GM12878 (cell line): ENCODE measurements at regions not wholly inside any gene's neighbourhood (a gene's known extent, or its start where the extent isn't known, plus 50 kb on each side); places are given as distances from the start of the nearest gene placed in this dataset.

Source experiments
- ATAC-seq: fragments of 200-7000 bp; cut with Tn5 transposase; 3 replicates; pipeline ENCODE4 v1.9.1; 2020; ENCODE audit warnings: mild to moderate bottlenecking, moderate library complexity
- BruUV-seq: library from RNA; stranded (reverse); fragments of 400-500 nt; replicated peaks from 2 replicates; lab custom pipeline; 2021; lab: Mats Ljungman, UMichigan
- CTCF ChIA-PET: fragments of 300-600 bp; sonication (Branson Sonifier 250); formaldehyde crosslinking; extraction: SDS; loops from one replicate; lab custom pipeline; 2021; ENCODE audit warnings: inconsistent platforms; lab: Yijun Ruan, JAX
- POLR2A ChIA-PET: fragments of 350-600 bp; formaldehyde crosslinking; extraction: SDS; loops from one replicate; lab custom pipeline; 2021; ENCODE audit warnings: inconsistent platforms; lab: Charles Lee
- RAD21 ChIA-PET: fragments of 300-600 bp; sonication (Branson Sonifier 250); formaldehyde crosslinking; loops from one replicate; lab custom pipeline; 2023; ENCODE audit warnings: antibody characterized with exemption; ENCODE audit not compliant: unreplicated experiment; lab: Charles Lee
- SMC1A ChIA-PET: fragments of 300-600 bp; sonication (Branson Sonifier 250); formaldehyde crosslinking; loops from one replicate; lab custom pipeline; 2023; ENCODE audit not compliant: unreplicated experiment, uncharacterized antibody; lab: Charles Lee
- DNase-seq: peaks from one replicate; pipeline ENCODE4 v3.0.0-alpha.2; 2011; ENCODE audit warnings: low read depth, low spot score
- FAIRE-seq: peaks from 3 replicates; lab custom pipeline; 2011; peaks lifted over from hg19 to GRCh38; lab: Jason Lieb, UNC
- H2AFZ ChIP-seq: 2 replicates; pipeline ENCODE4 v1.6.0; 2011; ENCODE audit warnings: low read depth, low read length, control low read depth; ENCODE audit not compliant: control insufficient read depth
- H3K27ac ChIP-seq: 2 replicates; pipeline ENCODE4 v1.5.1; 2011; ENCODE audit warnings: control low read depth; ENCODE audit not compliant: control insufficient read depth, insufficient read depth
- H3K27me3 ChIP-seq, 2 experiments: replicated peaks in 1 of 2; 2 replicates each; pipeline versions ENCODE4 v1.6.0 to v1.6.1; 2011; ENCODE audit warnings: low read length in 1 of 2; ENCODE audit not compliant: control insufficient read depth in 2 of 2, insufficient read depth in 2 of 2
- H3K36me3 ChIP-seq, 2 experiments: 2 replicates each; pipeline ENCODE4 v1.5.1; 2011; ENCODE audit warnings: low read length in 1 of 2; ENCODE audit not compliant: control insufficient read depth in 2 of 2, insufficient read depth in 2 of 2
- H3K4me1 ChIP-seq: 2 replicates; pipeline ENCODE4 v1.6.1; 2011; ENCODE audit warnings: mild to moderate bottlenecking, low read length, moderate library complexity, mixed read lengths; ENCODE audit not compliant: control insufficient read depth, insufficient read depth
- H3K4me2 ChIP-seq: 2 replicates; pipeline ENCODE4 v1.6.0; 2011; ENCODE audit warnings: control low read depth; ENCODE audit not compliant: control insufficient read depth, insufficient read depth
- H3K4me3 ChIP-seq: fragments of 200-600 bp; sonication (generic); 2 replicates; pipeline ENCODE4 v1.5.1; 2016
- H3K79me2 ChIP-seq: 2 replicates; pipeline ENCODE4 v1.6.0; 2011; ENCODE audit warnings: low read length; ENCODE audit not compliant: control insufficient read depth, insufficient read depth
- H3K9ac ChIP-seq: 2 replicates; pipeline ENCODE4 v1.8.0; 2011; ENCODE audit warnings: low read length, control low read depth, mixed read lengths; ENCODE audit not compliant: control insufficient read depth, insufficient read depth
- H3K9me3 ChIP-seq: replicated peaks from 3 replicates; pipeline ENCODE4 v1.5.1; 2011; ENCODE audit warnings: mild to moderate bottlenecking, low read length; ENCODE audit not compliant: control insufficient read depth, insufficient read depth
- H4K20me1 ChIP-seq: 2 replicates; pipeline ENCODE4 v1.6.0; 2011; ENCODE audit not compliant: control insufficient read depth, insufficient read depth
- CHD1 ChIP-seq: IDR thresholded peaks from 2 replicates; pipeline ENCODE4 v1.6.1; 2012; ENCODE audit warnings: low read depth, low read length, improper control_type of control experiment
- E2F8 ChIP-seq: fragments of 450-650 bp; IDR thresholded peaks from 2 replicates; pipeline ENCODE4 v1.6.1; 2018; ENCODE audit warnings: mild to moderate bottlenecking, low read depth, moderate library complexity; ENCODE audit not compliant: partially characterized antibody
- ESRRA ChIP-seq: IDR thresholded peaks from 2 replicates; pipeline ENCODE4 v1.6.1; 2012; ENCODE audit warnings: mild to moderate bottlenecking, low read length, improper control_type of control experiment
- ETV6 ChIP-seq, 2 experiments: fragments of 450-650 bp in 1 of 2; IDR thresholded peaks in 1 of 2; conservative IDR thresholded peaks in 1 of 2; 2 replicates each; pipeline ENCODE4 v1.6.1; 2014; ENCODE audit warnings: antibody characterized with exemption in 1 of 2, borderline replicate concordance in 1 of 2, low read depth in 1 of 2, mild to moderate bottlenecking in 1 of 2, moderate library complexity in 1 of 2
- KDM1A ChIP-seq: fragments of 200-600 bp; sonication (generic); IDR thresholded peaks from 2 replicates; pipeline ENCODE4 v1.6.1; 2016; ENCODE audit warnings: borderline replicate concordance
- MTA2 ChIP-seq: fragments of 450-650 bp; IDR thresholded peaks from 2 replicates; pipeline ENCODE4 v1.6.1; 2016; ENCODE audit warnings: low read depth, mild to moderate bottlenecking, moderate library complexity
- NFIC ChIP-seq: IDR thresholded peaks from 2 replicates; pipeline ENCODE4 v1.6.1; 2012; ENCODE audit warnings: low read depth, mild to moderate bottlenecking, inconsistent platforms, low read length, moderate library complexity
- POLR2AphosphoS5 ChIP-seq: IDR thresholded peaks from 2 replicates; pipeline ENCODE4 v1.6.1; 2011; ENCODE audit warnings: mild to moderate bottlenecking, low read length, inconsistent platforms
- RCOR1 ChIP-seq: conservative IDR thresholded peaks from 2 replicates; pipeline ENCODE4 v1.6.1; 2012; ENCODE audit warnings: low read depth, low read length, improper control_type of control experiment
- RELB ChIP-seq: fragments of 450-650 bp; IDR thresholded peaks from 2 replicates; pipeline ENCODE4 v1.6.1; 2017; ENCODE audit warnings: low read depth, mild to moderate bottlenecking, moderate library complexity
- YY1 ChIP-seq: IDR thresholded peaks from 2 replicates; pipeline ENCODE4 v1.6.1; 2011; ENCODE audit warnings: low read depth, mild to moderate bottlenecking, low read length
- ZNF622 ChIP-seq: fragments of 450-650 bp; IDR thresholded peaks from 2 replicates; pipeline ENCODE4 v1.6.1; 2017; ENCODE audit warnings: mild to moderate bottlenecking, inconsistent platforms
- ZZZ3 ChIP-seq: IDR thresholded peaks from 2 replicates; pipeline ENCODE4 v1.6.1; 2011; ENCODE audit warnings: low read depth; ENCODE audit not compliant: control insufficient read depth, insufficient read length
- WGBS: methylation state at CpG from one replicate; pipeline ENCODE4 v1.1.6; 2016; ENCODE audit warnings: low lambda C conversion rate; ENCODE audit not compliant: insufficient replicate concordance, insufficient coverage; ENCODE audit errors: missing lambda C conversion rate; 5-methylcytosine and 5-hydroxymethylcytosine counted together
- in situ Hi-C: fragments of 300-500 bp; cut with MboI; formaldehyde crosslinking; loops from 9 replicates; pipeline ENCODE4 v1.14.3; 2018; ENCODE audit warnings: mixed read lengths
- intact Hi-C: fragments of 100-400 bp; cut with micrococcal nuclease; formaldehyde crosslinking; loops from one replicate; pipeline ENCODE4 v1.14.2; 2022; ENCODE audit not compliant: unreplicated experiment
- TF ChIP-seq, protein P1 (sequence below): fragments of 450-650 bp; formaldehyde crosslinking; IDR thresholded peaks from 2 replicates; pipeline ENCODE4 v1.4.0; 2022; ENCODE audit warnings: mild to moderate bottlenecking, moderate library complexity
- TF ChIP-seq, protein P2 (sequence below): fragments of 450-650 bp; IDR thresholded peaks from 2 replicates; pipeline ENCODE4 v1.6.1; 2017; ENCODE audit warnings: borderline replicate concordance

GRCh38 chr2:144206019-144206418, 313.9 kb downstream of the ZEB2 start:
- Histone ChIP-seq H3K79me2 (no peaks in the 10 kb centered on the region), H3K36me3 (no peaks in the 10 kb centered on the region), H3K9ac (no peak overlapping the region), H3K4me3 (no peak overlapping the region), H3K9me3 (no peaks in the 10 kb centered on the region; the same call in 2 of the 3 replicates), H3K27me3 (no peaks in the 10 kb centered on the region), H3K4me1 (no peaks in the 10 kb centered on the region), H3K4me2 (no peak overlapping the region), H2AFZ (no peak overlapping the region), H3K27ac (no peak overlapping the region), H4K20me1 (no peaks in the 10 kb centered on the region)
- intact Hi-C loops (no loop called here), in situ Hi-C loops (no loop called here)
- BruUV-seq: no TSS peak
- FAIRE-seq (no peak), ATAC-seq (no peak), DNase-seq (no peak)
- RAD21 ChIA-PET: no interaction called here
- POLR2A ChIA-PET: no interaction called here
- SMC1A ChIA-PET: interaction anchor here (0.6 to 1.5 kb wide), 3 partner anchors 10 to 84 kb away, joined by 3 to 4 read pairs (median 4); no protein-coding TSS in a partner anchor
- 98% methylated on average over 2 of the region's 2 CpGs for WGBS
- CTCF ChIA-PET: interaction anchor here (1.0 to 2.2 kb wide), 2 partner anchors 15 to 21 kb away, joined by 4 to 9 read pairs; no protein-coding TSS in a partner anchor
- no peak for TF ChIP-seq MTA2
- no peak for TF ChIP-seq ZZZ3
- no peak for TF ChIP-seq CHD1
- TF ChIP-seq RCOR1: no peak
- no peak for TF ChIP-seq RELB
- TF ChIP-seq, protein P1, sequence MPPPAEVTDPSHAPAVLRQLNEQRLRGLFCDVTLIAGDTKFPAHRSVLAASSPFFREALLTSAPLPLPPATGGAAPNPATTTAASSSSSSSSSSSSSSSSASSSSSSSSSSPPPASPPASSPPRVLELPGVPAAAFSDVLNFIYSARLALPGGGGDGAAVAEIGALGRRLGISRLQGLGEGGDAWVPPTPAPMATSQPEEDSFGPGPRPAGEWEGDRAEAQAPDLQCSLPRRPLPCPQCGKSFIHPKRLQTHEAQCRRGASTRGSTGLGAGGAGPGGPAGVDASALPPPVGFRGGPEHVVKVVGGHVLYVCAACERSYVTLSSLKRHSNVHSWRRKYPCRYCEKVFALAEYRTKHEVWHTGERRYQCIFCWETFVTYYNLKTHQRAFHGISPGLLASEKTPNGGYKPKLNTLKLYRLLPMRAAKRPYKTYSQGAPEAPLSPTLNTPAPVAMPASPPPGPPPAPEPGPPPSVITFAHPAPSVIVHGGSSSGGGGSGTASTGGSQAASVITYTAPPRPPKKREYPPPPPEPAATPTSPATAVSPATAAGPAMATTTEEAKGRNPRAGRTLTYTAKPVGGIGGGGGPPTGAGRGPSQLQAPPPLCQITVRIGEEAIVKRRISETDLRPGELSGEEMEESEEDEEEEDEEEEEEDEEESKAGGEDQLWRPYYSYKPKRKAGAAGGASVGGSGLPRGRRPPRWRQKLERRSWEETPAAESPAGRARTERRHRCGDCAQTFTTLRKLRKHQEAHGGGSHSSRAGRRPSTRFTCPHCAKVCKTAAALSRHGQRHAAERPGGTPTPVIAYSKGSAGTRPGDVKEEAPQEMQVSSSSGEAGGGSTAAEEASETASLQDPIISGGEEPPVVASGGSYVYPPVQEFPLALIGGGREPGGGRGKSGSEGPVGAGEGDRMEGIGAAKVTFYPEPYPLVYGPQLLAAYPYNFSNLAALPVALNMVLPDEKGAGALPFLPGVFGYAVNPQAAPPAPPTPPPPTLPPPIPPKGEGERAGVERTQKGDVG (CRISPR knock-in tag): no peak
- TF ChIP-seq YY1: no peak
- TF ChIP-seq POLR2AphosphoS5: no peak
- TF ChIP-seq E2F8: no peak
- no peak for TF ChIP-seq ESRRA
- no peak for TF ChIP-seq ETV6 (conservative IDR thresholded peaks at IDR 0.05 in 1 of 2, IDR thresholded peaks at IDR 0.05 in 1 of 2; ENCODE audit: borderline replicate concordance in 1 of 2, low read depth in 1 of 2)
- TF ChIP-seq, protein P2, sequence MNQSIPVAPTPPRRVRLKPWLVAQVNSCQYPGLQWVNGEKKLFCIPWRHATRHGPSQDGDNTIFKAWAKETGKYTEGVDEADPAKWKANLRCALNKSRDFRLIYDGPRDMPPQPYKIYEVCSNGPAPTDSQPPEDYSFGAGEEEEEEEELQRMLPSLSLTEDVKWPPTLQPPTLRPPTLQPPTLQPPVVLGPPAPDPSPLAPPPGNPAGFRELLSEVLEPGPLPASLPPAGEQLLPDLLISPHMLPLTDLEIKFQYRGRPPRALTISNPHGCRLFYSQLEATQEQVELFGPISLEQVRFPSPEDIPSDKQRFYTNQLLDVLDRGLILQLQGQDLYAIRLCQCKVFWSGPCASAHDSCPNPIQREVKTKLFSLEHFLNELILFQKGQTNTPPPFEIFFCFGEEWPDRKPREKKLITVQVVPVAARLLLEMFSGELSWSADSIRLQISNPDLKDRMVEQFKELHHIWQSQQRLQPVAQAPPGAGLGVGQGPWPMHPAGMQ: no peak
- no peak for TF ChIP-seq KDM1A
- no peak for TF ChIP-seq NFIC
- TF ChIP-seq ZNF622: no peak
